Suprapubic skin (tissue), 4 donors: ENCODE measurements at regions not wholly inside any gene's neighbourhood (a gene's known extent, or its start where the extent isn't known, plus 50 kb on each side); places are given as distances from the start of the nearest gene placed in this dataset.

Experiments used
- DNase-seq, 2 donors: peaks; one replicate each; pipeline ENCODE4 v3.0.0-alpha.2; 2019; ENCODE audit warnings: low spot score in 2 of 2
- H3K27ac ChIP-seq: fragments of 200-600 bp; sonication (generic); one replicate; pipeline ENCODE4 v1.5.1; 2019
- H3K27me3 ChIP-seq: fragments of 200-600 bp; sonication (generic); one replicate; pipeline ENCODE4 v1.5.1; 2019
- H3K36me3 ChIP-seq: fragments of 200-600 bp; sonication (generic); one replicate; pipeline ENCODE4 v1.5.1; 2019
- H3K4me1 ChIP-seq: fragments of 200-600 bp; sonication (generic); one replicate; pipeline ENCODE4 v1.5.1; 2019
- H3K4me3 ChIP-seq: fragments of 200-600 bp; sonication (generic); one replicate; pipeline ENCODE4 v1.5.1; 2019; ENCODE audit warnings: mild to moderate bottlenecking
- H3K9me3 ChIP-seq: fragments of 200-600 bp; sonication (generic); one replicate; pipeline ENCODE4 v1.5.1; 2019
- EP300 ChIP-seq: sonication (generic); formaldehyde crosslinking; IDR thresholded peaks from one replicate; pipeline ENCODE4 v1.6.1; 2017; ENCODE audit warnings: antibody characterized with exemption
- POLR2A ChIP-seq, 2 donors: fragments of 450-650 bp; IDR thresholded peaks; one replicate each; pipeline ENCODE4 v1.6.1; 2017; ENCODE audit warnings: antibody characterized with exemption in 2 of 2, mild to moderate bottlenecking in 2 of 2, moderate library complexity in 2 of 2
- POLR2AphosphoS5 ChIP-seq, 3 donors: sonication (generic); formaldehyde crosslinking; IDR thresholded peaks; one replicate each; pipeline ENCODE4 v1.6.1; 2017; ENCODE audit warnings: antibody characterized with exemption in 3 of 3
- WGBS: methylation state at CpG from one replicate; pipeline ENCODE4 v1.1.5; 2018; 5-methylcytosine and 5-hydroxymethylcytosine counted together
- TF ChIP-seq, protein P1 (sequence below), 2 donors: fragments of 200-600 bp in 1 of 2; fragments of 450-650 bp in 1 of 2; sonication (generic) in 1 of 2; IDR thresholded peaks; one replicate each; pipeline ENCODE4 v1.5.1; 2016 to 2019; ENCODE audit warnings: antibody characterized with exemption in 2 of 2, mild to moderate bottlenecking in 1 of 2, moderate library complexity in 1 of 2

DNA sequence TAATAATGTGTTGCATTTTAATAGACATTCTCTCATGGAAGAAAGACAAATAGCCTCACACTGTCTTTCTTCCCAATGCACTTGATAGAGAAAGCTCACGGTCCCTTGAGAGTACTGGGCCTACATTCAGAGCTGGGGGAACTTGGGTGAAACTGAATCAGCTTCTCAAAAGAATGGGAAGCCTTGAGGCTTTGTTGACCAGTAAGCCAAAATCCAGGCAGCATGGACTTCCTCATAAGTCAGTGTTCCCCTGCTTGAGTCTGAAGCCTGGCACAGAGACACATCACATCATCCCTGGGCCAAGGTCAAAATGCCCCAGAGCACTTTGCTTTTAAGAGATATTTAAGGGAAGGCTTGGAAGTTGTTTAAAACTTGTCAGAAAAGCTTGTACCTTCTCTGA lies 302.2 kb upstream of the SALL1 start:
- Histone ChIP-seq H3K27ac (no peak overlapping the region), H3K27me3 (no peaks in the 10 kb centered on the region), H3K9me3 (no peaks in the 10 kb centered on the region), H3K36me3 (no peaks in the 10 kb centered on the region), H3K4me3 (no peak overlapping the region), H3K4me1 (no peaks in the 10 kb centered on the region)
- WGBS = 77% methylated on average over 1 of the region's 1 CpG
- DNase-seq = no peak
- TF ChIP-seq POLR2AphosphoS5 (IDR thresholded peaks at IDR 0.05) (no peak), POLR2A (IDR thresholded peaks at IDR 0.05) (no peak)
- TF ChIP-seq, protein P1, sequence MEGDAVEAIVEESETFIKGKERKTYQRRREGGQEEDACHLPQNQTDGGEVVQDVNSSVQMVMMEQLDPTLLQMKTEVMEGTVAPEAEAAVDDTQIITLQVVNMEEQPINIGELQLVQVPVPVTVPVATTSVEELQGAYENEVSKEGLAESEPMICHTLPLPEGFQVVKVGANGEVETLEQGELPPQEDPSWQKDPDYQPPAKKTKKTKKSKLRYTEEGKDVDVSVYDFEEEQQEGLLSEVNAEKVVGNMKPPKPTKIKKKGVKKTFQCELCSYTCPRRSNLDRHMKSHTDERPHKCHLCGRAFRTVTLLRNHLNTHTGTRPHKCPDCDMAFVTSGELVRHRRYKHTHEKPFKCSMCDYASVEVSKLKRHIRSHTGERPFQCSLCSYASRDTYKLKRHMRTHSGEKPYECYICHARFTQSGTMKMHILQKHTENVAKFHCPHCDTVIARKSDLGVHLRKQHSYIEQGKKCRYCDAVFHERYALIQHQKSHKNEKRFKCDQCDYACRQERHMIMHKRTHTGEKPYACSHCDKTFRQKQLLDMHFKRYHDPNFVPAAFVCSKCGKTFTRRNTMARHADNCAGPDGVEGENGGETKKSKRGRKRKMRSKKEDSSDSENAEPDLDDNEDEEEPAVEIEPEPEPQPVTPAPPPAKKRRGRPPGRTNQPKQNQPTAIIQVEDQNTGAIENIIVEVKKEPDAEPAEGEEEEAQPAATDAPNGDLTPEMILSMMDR (IDR thresholded peaks at IDR 0.05) = no peak

DNA sequence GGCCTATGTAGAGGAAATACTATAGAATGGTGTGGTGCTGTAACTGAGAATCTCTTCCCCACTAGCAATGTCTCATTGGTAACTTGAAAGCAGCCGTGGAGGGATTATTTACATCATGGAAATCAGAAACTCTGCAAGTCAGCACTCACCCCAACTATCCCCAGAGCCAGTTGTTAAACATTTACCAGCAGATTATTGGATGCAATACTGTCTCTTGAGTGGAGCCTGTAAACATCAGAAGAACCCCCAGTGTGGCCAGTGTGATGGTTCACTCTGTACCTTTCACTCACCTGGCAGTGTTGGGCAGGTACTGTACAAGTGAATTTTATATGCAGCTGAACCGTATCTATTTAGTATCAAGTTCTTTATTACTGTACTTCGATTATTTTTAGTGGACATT lies 299.8 kb upstream of the SALL1 start:
- no peaks in the 10 kb centered on the region for H3K36me3 ChIP-seq
- WGBS = 74% methylated on average over 3 of the region's 3 CpGs
- TF ChIP-seq EP300 = no peak
- TF ChIP-seq POLR2A (IDR thresholded peaks at IDR 0.05) = no peak
- TF ChIP-seq, protein P1 (IDR thresholded peaks at IDR 0.05) = no peak
- no peak for TF ChIP-seq POLR2AphosphoS5 (IDR thresholded peaks at IDR 0.05)
- no peaks in the 10 kb centered on the region for H3K27me3 ChIP-seq
- no peak overlapping the region for H3K27ac ChIP-seq
- no peaks in the 10 kb centered on the region for H3K4me1 ChIP-seq
- DNase-seq = no peak
- H3K4me3 ChIP-seq = no peak overlapping the region
- H3K9me3 ChIP-seq = no peaks in the 10 kb centered on the region

DNA sequence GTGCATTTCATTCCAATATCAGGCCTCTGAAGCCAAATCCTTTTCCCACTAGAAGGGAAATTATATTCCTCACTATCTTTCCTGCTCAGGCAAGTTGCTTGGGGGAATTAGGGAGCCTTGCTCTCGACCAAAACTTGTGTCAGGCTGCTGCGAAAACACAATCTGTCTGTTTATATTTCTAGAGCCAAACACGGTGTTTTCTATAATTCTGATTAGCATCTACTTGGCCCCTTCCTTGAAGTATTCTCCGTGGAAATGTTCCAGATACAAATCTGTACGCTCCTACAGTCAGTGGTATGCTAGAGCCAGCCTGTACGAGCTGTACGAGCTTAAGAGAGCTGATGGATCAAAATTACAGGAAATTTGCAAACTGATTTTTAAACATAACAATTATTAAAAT lies 299.3 kb upstream of the SALL1 start:
- no peak overlapping the region for H3K4me3 ChIP-seq
- TF ChIP-seq, protein P1 (IDR thresholded peaks at IDR 0.05) = no peak
- TF ChIP-seq POLR2AphosphoS5 (IDR thresholded peaks at IDR 0.05) (no peak), EP300 (no peak), POLR2A (IDR thresholded peaks at IDR 0.05) (no peak)
- H3K9me3 ChIP-seq = no peaks in the 10 kb centered on the region
- no peak for DNase-seq
- no peaks in the 10 kb centered on the region for H3K4me1 ChIP-seq
- H3K36me3 ChIP-seq = no peaks in the 10 kb centered on the region
- no peaks in the 10 kb centered on the region for H3K27me3 ChIP-seq
- no peak overlapping the region for H3K27ac ChIP-seq
- WGBS = 35% methylated on average over 7 of the region's 7 CpGs

DNA sequence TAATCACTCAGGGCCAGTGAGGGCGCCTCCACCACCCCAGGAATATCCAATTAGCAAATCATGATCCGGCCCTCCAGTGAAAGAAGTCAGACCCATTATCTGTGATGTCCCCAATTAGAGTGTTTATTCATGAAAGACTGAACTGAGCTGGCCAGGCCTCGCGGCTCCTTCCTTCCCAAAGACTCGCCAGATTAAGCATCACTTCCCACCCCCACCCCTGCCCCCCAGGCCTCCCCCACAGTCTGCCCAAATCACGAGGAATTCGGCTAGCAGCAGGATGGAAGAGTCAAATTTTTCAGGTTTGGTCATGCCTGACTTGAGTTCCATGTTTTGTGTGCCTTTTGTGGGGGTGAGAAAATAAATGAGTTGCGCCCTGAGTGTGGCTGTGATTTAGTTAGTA lies 298.4 kb upstream of the SALL1 start:
- no peak for DNase-seq
- 54% methylated on average over 8 of the region's 8 CpGs for WGBS
- H3K36me3 ChIP-seq = no peaks in the 10 kb centered on the region
- H3K4me3 ChIP-seq = no peak overlapping the region
- no peak overlapping the region for H3K27ac ChIP-seq
- H3K9me3 ChIP-seq = no peaks in the 10 kb centered on the region
- H3K27me3 ChIP-seq = no peaks in the 10 kb centered on the region
- TF ChIP-seq EP300 (no peak), POLR2AphosphoS5 (IDR thresholded peaks at IDR 0.05) (no peak), POLR2A (IDR thresholded peaks at IDR 0.05) (no peak)
- TF ChIP-seq, protein P1 (IDR thresholded peaks at IDR 0.05) = no peak
- no peaks in the 10 kb centered on the region for H3K4me1 ChIP-seq

DNA sequence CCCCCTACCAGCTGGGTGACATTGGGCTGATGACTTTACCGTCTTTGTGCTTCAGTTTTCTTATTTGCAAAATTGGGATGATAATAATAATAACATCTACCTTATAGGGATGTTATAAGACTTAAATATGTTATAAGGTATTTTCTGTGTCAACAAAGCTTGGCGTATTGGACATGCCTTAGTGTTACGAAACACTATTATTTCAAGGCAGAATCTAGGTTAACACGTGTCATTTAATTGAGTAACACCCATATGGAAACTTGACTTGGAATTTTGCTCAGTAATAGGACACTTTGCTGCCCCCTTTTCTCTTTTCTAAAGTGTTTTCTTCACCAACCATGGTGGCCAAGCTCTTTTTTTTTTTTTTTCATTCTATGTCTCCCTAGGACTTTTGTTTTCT lies 294.2 kb upstream of the SALL1 start:
- no peak overlapping the region for H3K4me3 ChIP-seq
- H3K27me3 ChIP-seq = peaks cover 17% of the 10 kb centered on the region
- H3K27ac ChIP-seq = no peak overlapping the region
- H3K4me1 ChIP-seq = no peaks in the 10 kb centered on the region
- no peaks in the 10 kb centered on the region for H3K9me3 ChIP-seq
- no peak for TF ChIP-seq POLR2A (IDR thresholded peaks at IDR 0.05)
- TF ChIP-seq EP300 = no peak
- TF ChIP-seq, protein P1 (IDR thresholded peaks at IDR 0.05) = no peak
- TF ChIP-seq POLR2AphosphoS5 (IDR thresholded peaks at IDR 0.05) = no peak
- no peak for DNase-seq
- no peaks in the 10 kb centered on the region for H3K36me3 ChIP-seq
- WGBS = 62% methylated on average over 4 of the region's 4 CpGs
